22Rv1 (cell line): ENCODE measurements at regions not wholly inside any gene's neighbourhood (a gene's known extent, or its start where the extent isn't known, plus 50 kb on each side); places are given as distances from the start of the nearest gene placed in this dataset.

Experiments used
- H3K27ac ChIP-seq: fragments of 450-650 bp; 2 replicates; pipeline ENCODE4 v1.5.1; 2017
- CTCF ChIP-seq: fragments of 450-650 bp; IDR thresholded peaks from 2 replicates; pipeline ENCODE4 v1.5.1; 2017; ENCODE audit warnings: mild to moderate bottlenecking
- ZFX ChIP-seq: fragments of 450-650 bp; IDR thresholded peaks from 2 replicates; pipeline ENCODE4 v1.6.1; 2017; ENCODE audit warnings: antibody characterized with exemption, borderline replicate concordance

- no peak overlapping the region for H3K27ac ChIP-seq
- TF ChIP-seq ZFX, result no peak
- no peak for TF ChIP-seq CTCF
Measured at GRCh38 chr5:100641833-100642232, 106.7 kb downstream of the FAM174A start.

- H3K27ac ChIP-seq, result no peak overlapping the region
- TF ChIP-seq ZFX (no peak), CTCF (no peak)
Measured at GRCh38 chr5:100643473-100643872, 108.3 kb downstream of the FAM174A start.

GRCh38 chr5:100644185-100644584, 109.0 kb downstream of the FAM174A start:
- no peak overlapping the region for H3K27ac ChIP-seq
- TF ChIP-seq CTCF (no peak), ZFX (no peak)

DNA sequence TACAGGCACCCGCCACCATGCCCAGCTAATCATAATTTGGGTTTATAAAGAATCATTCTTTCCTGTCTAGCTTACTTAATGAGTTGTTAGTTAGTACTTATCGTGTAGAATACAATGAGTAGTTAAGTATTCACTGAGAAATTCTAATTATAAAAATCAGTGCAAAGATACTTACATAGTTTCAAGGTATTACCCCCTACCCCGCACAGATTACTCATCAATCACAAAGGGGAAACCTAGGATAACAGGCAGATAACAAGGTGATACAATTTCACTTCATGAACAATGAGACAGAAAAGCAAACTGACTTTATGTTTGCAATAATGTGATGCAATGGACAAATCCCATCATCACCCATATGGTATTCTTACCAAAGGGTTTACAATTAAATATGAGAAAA, 109.6 kb downstream of the FAM174A start:
- H3K27ac ChIP-seq, result no peak overlapping the region
- TF ChIP-seq CTCF, result no peak
- TF ChIP-seq ZFX, result no peak

DNA sequence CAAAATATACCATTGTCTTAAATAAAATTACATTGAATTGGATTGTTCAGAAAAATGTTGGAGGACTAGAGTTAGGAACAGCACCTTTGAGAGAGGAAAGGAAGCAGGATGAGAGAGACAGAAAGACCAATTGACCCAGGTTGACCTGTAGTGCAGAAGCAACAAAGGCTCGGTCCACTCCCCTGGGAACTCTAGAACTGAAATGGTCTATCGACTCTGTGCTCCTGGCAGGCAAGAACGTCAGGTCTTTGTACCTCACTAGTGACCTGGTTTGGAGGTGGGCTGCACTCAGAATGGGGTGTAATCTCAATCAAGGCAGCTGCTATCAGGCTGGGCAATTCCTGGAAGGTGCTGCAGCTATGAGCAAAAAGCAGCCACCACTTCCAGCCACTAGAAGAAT, 110.8 kb downstream of the FAM174A start:
- TF ChIP-seq ZFX (no peak), CTCF (no peak)
- no peak overlapping the region for H3K27ac ChIP-seq

DNA sequence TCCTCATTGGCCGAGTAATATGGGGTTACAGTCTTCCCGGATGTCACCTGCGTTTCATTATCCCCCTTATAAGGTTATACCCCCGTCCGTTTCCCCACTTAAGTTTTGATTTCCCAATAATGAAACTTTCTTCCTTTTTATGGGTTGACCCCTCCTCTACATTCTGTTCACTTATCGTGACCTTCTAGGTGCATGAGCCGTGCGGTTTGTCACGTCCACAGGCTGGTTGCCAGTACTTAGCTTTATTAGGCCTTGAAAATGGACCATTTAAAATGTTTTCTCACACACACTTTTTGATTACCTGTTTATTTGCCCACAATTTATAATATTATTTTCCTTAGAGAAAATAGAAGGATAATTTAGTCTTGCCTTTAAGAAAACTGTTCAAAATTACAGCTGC, 111.5 kb downstream of the FAM174A start:
- H3K27ac ChIP-seq, result no peak overlapping the region
- TF ChIP-seq ZFX, result no peak
- TF ChIP-seq CTCF, result no peak

- no peak for TF ChIP-seq CTCF
- no peak for TF ChIP-seq ZFX
- 0 out of 2 replicates have a peak overlapping the region, but pooled peaks have one; percentile 10 for H3K27ac ChIP-seq
Measured at GRCh38 chr5:100647461-100648230, 112.5 kb downstream of the FAM174A start.
